ENCODE measurements at regions not wholly inside any gene's neighbourhood (a gene's known extent, or its start where the extent isn't known, plus 50 kb on each side); places are given as distances from the start of the nearest gene placed in this dataset.

DNA sequence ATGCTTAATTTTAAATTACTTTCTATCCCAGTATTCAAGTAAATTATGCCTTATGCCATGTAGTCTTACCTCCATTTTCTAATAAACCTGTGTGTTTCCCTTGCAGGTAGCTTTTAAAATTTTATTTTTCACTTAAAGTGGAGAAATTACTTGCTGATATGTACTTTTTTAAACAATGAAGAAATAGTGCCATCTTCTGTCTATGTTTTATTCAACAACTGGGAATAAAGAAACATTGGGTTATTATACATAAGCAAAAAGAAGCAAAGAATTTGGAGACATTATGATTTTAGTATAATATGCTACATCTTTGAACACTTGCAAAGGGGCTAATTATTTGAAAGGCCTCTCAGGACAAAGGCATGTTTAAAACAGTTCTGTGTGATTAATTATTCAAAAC lies 1912.9 kb downstream of the MRPL39 start:
- TF ChIP-seq, protein P1, sequence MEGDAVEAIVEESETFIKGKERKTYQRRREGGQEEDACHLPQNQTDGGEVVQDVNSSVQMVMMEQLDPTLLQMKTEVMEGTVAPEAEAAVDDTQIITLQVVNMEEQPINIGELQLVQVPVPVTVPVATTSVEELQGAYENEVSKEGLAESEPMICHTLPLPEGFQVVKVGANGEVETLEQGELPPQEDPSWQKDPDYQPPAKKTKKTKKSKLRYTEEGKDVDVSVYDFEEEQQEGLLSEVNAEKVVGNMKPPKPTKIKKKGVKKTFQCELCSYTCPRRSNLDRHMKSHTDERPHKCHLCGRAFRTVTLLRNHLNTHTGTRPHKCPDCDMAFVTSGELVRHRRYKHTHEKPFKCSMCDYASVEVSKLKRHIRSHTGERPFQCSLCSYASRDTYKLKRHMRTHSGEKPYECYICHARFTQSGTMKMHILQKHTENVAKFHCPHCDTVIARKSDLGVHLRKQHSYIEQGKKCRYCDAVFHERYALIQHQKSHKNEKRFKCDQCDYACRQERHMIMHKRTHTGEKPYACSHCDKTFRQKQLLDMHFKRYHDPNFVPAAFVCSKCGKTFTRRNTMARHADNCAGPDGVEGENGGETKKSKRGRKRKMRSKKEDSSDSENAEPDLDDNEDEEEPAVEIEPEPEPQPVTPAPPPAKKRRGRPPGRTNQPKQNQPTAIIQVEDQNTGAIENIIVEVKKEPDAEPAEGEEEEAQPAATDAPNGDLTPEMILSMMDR (IDR thresholded peaks at IDR 0.05; ENCODE audit: unreplicated experiment) = no peak
- H3K27me3 Mint-ChIP-seq = no peaks in the 10 kb centered on the region
- H3K4me1 Mint-ChIP-seq (ENCODE audit: low read depth) = no peaks in the 10 kb centered on the region
- no peak for DNase-seq (ENCODE audit: low spot score, unreplicated experiment)
- no peak overlapping the region for H3K4me3 Mint-ChIP-seq (ENCODE audit: low read depth)
- H3K36me3 Mint-ChIP-seq (ENCODE audit: insufficient read depth) = peaks cover 1% of the 10 kb centered on the region
- H3K27ac Mint-ChIP-seq = no peak overlapping the region
- H3K9me3 Mint-ChIP-seq (ENCODE audit: low read depth) = peaks cover 18% of the 10 kb centered on the region

- TF ChIP-seq, protein P1 (IDR thresholded peaks at IDR 0.05; ENCODE audit: unreplicated experiment) = no peak
- no peaks in the 10 kb centered on the region for H3K27me3 Mint-ChIP-seq
- no peak overlapping the region for H3K27ac Mint-ChIP-seq
- peaks cover 14% of the 10 kb centered on the region for H3K9me3 Mint-ChIP-seq (ENCODE audit: low read depth)
- no peak for DNase-seq (ENCODE audit: low spot score, unreplicated experiment)
- H3K4me1 Mint-ChIP-seq (ENCODE audit: low read depth) = peaks cover 2% of the 10 kb centered on the region
- peaks cover 1% of the 10 kb centered on the region for H3K36me3 Mint-ChIP-seq (ENCODE audit: insufficient read depth)
- H3K4me3 Mint-ChIP-seq (ENCODE audit: low read depth) = no peak overlapping the region
These were observed 1917.0 kb downstream of the MRPL39 start for GRCh38 chr21:23690316-23690715.

GRCh38 chr21:23686737-23687523 lies 1920.4 kb downstream of the MRPL39 start:
- DNase-seq (ENCODE audit: low spot score, unreplicated experiment) = no peak
- no peak overlapping the region for H3K4me3 Mint-ChIP-seq (ENCODE audit: low read depth)
- H3K36me3 Mint-ChIP-seq (ENCODE audit: insufficient read depth) = no peaks in the 10 kb centered on the region
- H3K9me3 Mint-ChIP-seq (ENCODE audit: low read depth) = peaks cover 19% of the 10 kb centered on the region
- no peak overlapping the region for H3K27ac Mint-ChIP-seq
- peaks cover 2% of the 10 kb centered on the region for H3K4me1 Mint-ChIP-seq (ENCODE audit: low read depth)
- TF ChIP-seq, protein P1 (IDR thresholded peaks at IDR 0.05; ENCODE audit: unreplicated experiment) = no peak
- H3K27me3 Mint-ChIP-seq = no peaks in the 10 kb centered on the region

GRCh38 chr21:23684431-23684830 lies 1922.8 kb downstream of the MRPL39 start:
- H3K4me1 Mint-ChIP-seq (ENCODE audit: low read depth) = peaks cover 2% of the 10 kb centered on the region

DNA sequence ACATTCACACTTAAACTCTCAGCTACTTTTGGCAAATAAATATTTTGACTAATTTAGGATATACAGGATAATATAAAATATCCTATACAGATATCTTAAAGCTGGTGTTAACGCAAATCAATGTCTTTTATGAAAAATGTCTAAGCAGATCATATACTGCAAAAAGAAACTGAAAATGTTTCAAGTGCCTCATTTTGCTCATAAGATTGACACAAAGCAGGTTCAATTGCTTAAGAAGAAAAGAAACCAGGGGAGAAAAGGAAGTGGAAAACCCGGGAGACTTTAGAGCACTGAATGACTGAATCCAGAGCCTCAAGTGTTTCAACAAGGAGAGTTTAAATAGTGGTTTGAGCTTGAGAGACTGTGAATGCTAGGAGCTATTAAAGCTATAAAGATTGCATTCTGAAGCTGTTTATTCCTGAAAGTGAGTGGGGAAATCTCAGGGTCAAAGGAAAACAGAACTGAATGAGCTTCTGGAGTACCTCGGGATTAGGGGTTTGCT lies 1943.0 kb downstream of the MRPL39 start:
- H3K4me3 Mint-ChIP-seq (ENCODE audit: low read depth) = no peak overlapping the region
- H3K27me3 Mint-ChIP-seq = no peaks in the 10 kb centered on the region
- H3K9me3 Mint-ChIP-seq (ENCODE audit: low read depth) = peaks cover 5% of the 10 kb centered on the region
- no peak overlapping the region for H3K27ac Mint-ChIP-seq
- TF ChIP-seq, protein P1 (IDR thresholded peaks at IDR 0.05; ENCODE audit: unreplicated experiment) = no peak
- DNase-seq (ENCODE audit: low spot score, unreplicated experiment) = no peak
- H3K36me3 Mint-ChIP-seq (ENCODE audit: insufficient read depth) = no peaks in the 10 kb centered on the region
- H3K4me1 Mint-ChIP-seq (ENCODE audit: low read depth) = no peaks in the 10 kb centered on the region

More at GRCh38 chr21:23684431-23684830, 1922.8 kb downstream of the MRPL39 start:
- H3K9me3 Mint-ChIP-seq (ENCODE audit: low read depth) = peaks cover 16% of the 10 kb centered on the region
- no peak for DNase-seq (ENCODE audit: low spot score, unreplicated experiment)
- H3K27me3 Mint-ChIP-seq = no peaks in the 10 kb centered on the region
- TF ChIP-seq, protein P1 (IDR thresholded peaks at IDR 0.05; ENCODE audit: unreplicated experiment) = no peak
- no peaks in the 10 kb centered on the region for H3K36me3 Mint-ChIP-seq (ENCODE audit: insufficient read depth)
- H3K4me3 Mint-ChIP-seq (ENCODE audit: low read depth) = no peak overlapping the region
- H3K27ac Mint-ChIP-seq = no peak overlapping the region
